Thymus (tissue), 11 donors: ENCODE measurements at regions not wholly inside any gene's neighbourhood (a gene's known extent, or its start where the extent isn't known, plus 50 kb on each side); places are given as distances from the start of the nearest gene placed in this dataset.
"Not testable (repeated sequence)": the region's sequence is repeated elsewhere in the genome, so short reads cannot be mapped to it uniquely, and the experiment has no call there.

Source experiments
- DNase-seq, 9 donors: peaks; one replicate each; pipeline ENCODE4 v3.0.0-alpha.2; 2013; ENCODE audit warnings: low spot score in 9 of 9, low read depth in 6 of 9, missing footprints in 1 of 9
- H3K27ac ChIP-seq, 2 donors: one replicate each; pipeline ENCODE4 v1.5.1; 2013; ENCODE audit warnings: control low read depth in 1 of 2, low read depth in 1 of 2, low read length in 1 of 2, mild to moderate bottlenecking in 1 of 2, moderate library complexity in 1 of 2
- H3K27me3 ChIP-seq, 2 donors: one replicate each; pipeline ENCODE4 v1.5.1; 2013; ENCODE audit warnings: low read length in 1 of 2; ENCODE audit not compliant: control insufficient read depth in 2 of 2, insufficient read depth in 1 of 2
- H3K36me3 ChIP-seq, 2 donors: one replicate each; pipeline ENCODE4 v1.5.1; 2013; ENCODE audit warnings: low read length in 1 of 2, mild to moderate bottlenecking in 1 of 2, moderate library complexity in 1 of 2; ENCODE audit not compliant: control insufficient read depth in 2 of 2, insufficient read depth in 2 of 2
- H3K4me1 ChIP-seq, 2 donors: one replicate each; pipeline ENCODE4 v1.5.1; 2013; ENCODE audit warnings: low read length in 2 of 2; ENCODE audit not compliant: control insufficient read depth in 2 of 2, insufficient read depth in 2 of 2
- H3K4me3 ChIP-seq, 2 donors: one replicate each; pipeline ENCODE4 v1.5.1; 2013; ENCODE audit warnings: low read length in 2 of 2, control low read depth in 1 of 2, mild to moderate bottlenecking in 1 of 2
- H3K9me3 ChIP-seq, 2 donors: one replicate each; pipeline ENCODE4 v1.5.1; 2013; ENCODE audit warnings: low read length in 1 of 2, mild to moderate bottlenecking in 1 of 2; ENCODE audit not compliant: control insufficient read depth in 2 of 2, insufficient read depth in 1 of 2
- WGBS: extraction: QIAGEN DNeasy Blood & Tissue Kit; methylation state at CpG from one replicate; pipeline ENCODE4 v1.1.7; 2013; 5-methylcytosine and 5-hydroxymethylcytosine counted together
- donor health status: healthy.

DNA sequence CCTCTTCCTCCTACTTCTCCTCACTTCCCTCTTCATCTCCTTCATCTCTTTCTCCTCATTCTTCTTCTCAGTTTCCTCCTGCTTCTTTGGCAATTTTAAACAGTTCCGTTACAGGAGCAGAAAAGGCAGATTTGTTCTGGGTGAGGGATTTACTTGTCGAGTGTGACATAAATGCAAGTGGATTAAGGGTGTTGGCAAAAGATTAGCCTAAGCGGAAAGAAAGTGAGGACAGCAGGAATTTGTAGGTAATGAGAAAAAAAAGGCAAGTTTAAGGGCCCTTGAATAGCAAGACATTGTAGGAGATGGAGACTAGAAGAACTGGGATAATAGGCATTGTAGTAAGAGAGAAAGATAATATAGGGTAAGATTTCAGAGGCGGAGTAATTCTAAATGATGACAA lies 841.6 kb downstream of the RAPGEF2 start:
- H3K9me3 ChIP-seq, result no peaks in the 10 kb centered on the region
- H3K36me3 ChIP-seq, result no peaks in the 10 kb centered on the region
- DNase-seq, result no peak
- 93% methylated on average over 4 of the region's 4 CpGs for WGBS
- no peak overlapping the region for H3K4me3 ChIP-seq
- H3K27me3 ChIP-seq, result no peaks in the 10 kb centered on the region
- no peak overlapping the region for H3K27ac ChIP-seq
- no peaks in the 10 kb centered on the region for H3K4me1 ChIP-seq

DNA sequence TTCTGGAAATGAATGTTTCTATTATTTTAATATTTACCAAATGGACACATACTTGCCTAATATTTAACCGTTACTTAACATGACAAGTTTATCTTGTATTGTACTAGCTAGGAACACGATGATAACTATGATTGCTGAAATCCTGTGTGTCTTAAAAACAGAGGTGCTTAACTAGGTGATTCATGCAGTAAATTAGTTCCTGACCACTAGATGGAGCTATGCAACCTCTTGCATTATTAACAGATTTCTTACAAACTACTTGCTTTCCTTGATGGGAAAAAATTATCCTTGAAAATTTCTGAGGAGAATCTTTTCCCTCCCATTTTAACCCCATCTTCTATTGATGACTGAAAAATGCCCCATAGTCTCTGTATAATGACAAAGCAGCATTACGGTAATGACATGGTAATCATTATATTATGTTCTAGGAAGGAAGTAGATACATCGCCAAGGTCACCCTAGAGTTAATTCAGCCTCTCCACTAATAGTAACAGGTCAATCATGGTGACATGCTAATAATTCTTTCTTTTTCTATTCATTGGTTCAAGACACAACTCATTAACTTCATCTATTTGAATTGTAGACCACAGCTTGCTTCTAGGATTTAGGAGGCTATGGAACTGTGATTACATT lies 844.2 kb downstream of the RAPGEF2 start:
- H3K9me3 ChIP-seq, result no peaks in the 10 kb centered on the region
- no peaks in the 10 kb centered on the region for H3K27me3 ChIP-seq
- no peaks in the 10 kb centered on the region for H3K36me3 ChIP-seq
- DNase-seq, result peak in 6 of 9 donors; percentile 1 to 26 (median 2)
- H3K27ac ChIP-seq, result no peak overlapping the region
- WGBS, result 53% methylated on average over 4 of the region's 4 CpGs
- no peaks in the 10 kb centered on the region for H3K4me1 ChIP-seq
- no peak overlapping the region for H3K4me3 ChIP-seq

DNA sequence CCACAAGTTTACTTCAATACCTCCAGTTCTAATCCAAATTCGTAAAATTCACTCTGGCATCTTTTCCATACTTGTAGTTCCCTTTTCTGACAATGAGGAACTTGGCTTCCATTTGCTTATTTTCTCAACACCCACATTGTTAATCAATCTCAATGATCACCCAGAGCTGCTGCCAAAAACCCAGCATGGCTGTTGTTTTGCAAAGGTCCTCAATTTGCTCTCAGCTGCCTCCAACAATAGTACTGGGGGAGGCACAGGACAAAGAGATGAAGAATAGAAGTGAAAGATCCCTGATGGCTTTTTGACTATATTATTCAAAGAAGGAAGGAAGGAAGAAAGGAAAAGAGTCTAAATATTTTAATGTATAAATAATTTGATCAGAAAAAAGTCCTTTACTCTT lies 847.8 kb downstream of the RAPGEF2 start:
- no peaks in the 10 kb centered on the region for H3K27me3 ChIP-seq
- H3K9me3 ChIP-seq, result no peaks in the 10 kb centered on the region
- no peaks in the 10 kb centered on the region for H3K4me1 ChIP-seq
- H3K36me3 ChIP-seq, result no peaks in the 10 kb centered on the region
- H3K27ac ChIP-seq, result no peak overlapping the region
- WGBS, result 49% methylated on average over 1 of the region's 1 CpG
- no peak overlapping the region for H3K4me3 ChIP-seq
- DNase-seq, result no peak

DNA sequence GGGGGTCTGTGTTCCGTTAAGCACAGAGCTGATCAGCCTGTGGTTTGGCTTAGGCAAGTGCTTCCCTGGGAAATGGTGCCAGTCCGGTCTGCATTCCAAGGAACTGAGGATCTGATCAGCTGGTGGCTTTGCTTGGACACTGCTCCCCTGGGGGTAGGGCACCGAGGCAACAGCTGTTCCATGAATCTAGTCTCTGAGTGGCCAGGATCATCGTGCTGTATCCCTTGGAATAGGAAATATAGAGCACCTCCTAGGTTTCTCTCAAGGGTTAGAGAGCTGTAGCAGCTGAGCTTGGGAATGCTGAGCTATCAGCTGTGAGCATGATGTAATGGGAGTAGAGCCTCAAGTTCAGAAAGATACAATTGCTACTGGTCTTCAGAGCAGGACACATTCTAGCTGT lies 863.9 kb downstream of the RAPGEF2 start:
- DNase-seq, result no peak
- no peaks in the 10 kb centered on the region for H3K27me3 ChIP-seq
- H3K9me3 ChIP-seq, result no peaks in the 10 kb centered on the region
- no peaks in the 10 kb centered on the region for H3K36me3 ChIP-seq
- no peak overlapping the region for H3K4me3 ChIP-seq
- 79% methylated on average over 4 of the region's 4 CpGs for WGBS
- no peak overlapping the region for H3K27ac ChIP-seq
- H3K4me1 ChIP-seq, result no peaks in the 10 kb centered on the region

DNA sequence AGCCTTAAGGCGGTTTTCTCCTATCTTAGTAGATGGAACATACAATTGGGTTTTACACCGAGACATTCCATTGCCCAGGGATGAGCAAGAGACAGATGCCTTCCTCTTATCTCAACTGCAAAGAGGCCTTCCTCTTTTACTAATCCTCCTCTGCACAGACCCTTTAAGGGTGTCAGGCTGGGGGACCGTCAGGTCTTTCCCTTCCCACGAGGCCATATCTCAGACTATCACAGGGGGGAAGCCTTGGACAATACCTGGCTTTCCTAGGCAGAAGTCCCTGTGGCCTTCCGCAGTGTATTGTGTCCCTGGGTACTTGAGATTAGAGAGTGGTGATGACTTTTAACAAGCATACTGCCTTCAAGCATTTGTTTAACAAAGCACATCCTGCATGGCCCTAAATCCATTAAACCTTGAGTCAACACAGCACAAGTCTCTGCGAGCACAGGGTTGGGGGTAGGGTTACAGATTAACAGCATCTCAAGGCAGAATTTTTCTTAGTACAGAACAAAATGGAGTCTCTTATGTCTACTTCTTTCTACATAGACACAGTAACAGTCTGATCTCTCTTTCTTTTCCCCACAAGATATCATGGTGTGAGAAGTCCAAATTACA lies 874.1 kb downstream of the RAPGEF2 start:
- not testable (repeated sequence) for DNase-seq
- WGBS, result 49% methylated on average over 6 of the region's 6 CpGs

DNA sequence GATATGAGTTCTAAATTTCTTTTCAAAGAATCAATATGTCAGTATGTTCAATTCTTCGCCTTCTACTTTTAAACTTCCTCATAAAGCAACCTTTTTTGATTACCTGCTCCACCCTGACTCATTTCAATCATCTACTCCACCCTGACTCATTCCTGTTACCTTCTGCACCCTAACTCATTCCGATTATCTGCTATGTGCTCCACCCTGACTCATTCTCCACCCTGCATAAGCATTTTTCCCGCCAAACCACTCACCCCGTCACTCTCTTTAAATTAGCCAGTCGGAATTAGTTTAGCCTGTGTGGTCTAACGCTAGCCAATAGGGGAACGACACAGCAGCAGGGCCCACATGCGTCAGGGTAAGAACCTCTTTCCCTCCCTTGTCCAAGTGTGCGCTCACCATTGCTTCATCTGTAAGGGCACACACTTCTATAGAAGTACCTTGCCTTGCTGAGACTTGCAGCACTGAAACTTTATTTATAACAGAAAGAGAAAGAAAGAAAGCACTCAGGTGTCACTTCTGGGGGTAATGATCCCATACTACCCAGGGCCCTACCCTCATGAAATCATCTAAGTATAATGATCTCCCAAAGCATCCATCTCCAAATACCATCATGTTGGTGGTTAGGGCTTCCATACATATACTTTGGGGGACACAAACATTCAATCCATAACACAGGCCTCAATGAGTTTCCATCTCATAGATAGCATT lies 875.2 kb downstream of the RAPGEF2 start:
- no peaks in the 10 kb centered on the region for H3K9me3 ChIP-seq
- H3K27ac ChIP-seq, result no peak overlapping the region
- no peak for DNase-seq
- WGBS, result 91% methylated on average over 9 of the region's 9 CpGs
- H3K4me1 ChIP-seq, result no peaks in the 10 kb centered on the region
- no peaks in the 10 kb centered on the region for H3K27me3 ChIP-seq
- H3K36me3 ChIP-seq, result no peaks in the 10 kb centered on the region
- no peak overlapping the region for H3K4me3 ChIP-seq

More for the DNA sequence above, 874.1 kb downstream of the RAPGEF2 start:
- H3K36me3 ChIP-seq, H3K4me1 ChIP-seq, H3K4me3 ChIP-seq, H3K9me3 ChIP-seq, H3K27me3 ChIP-seq, H3K27ac ChIP-seq: not testable (repeated sequence)

DNA sequence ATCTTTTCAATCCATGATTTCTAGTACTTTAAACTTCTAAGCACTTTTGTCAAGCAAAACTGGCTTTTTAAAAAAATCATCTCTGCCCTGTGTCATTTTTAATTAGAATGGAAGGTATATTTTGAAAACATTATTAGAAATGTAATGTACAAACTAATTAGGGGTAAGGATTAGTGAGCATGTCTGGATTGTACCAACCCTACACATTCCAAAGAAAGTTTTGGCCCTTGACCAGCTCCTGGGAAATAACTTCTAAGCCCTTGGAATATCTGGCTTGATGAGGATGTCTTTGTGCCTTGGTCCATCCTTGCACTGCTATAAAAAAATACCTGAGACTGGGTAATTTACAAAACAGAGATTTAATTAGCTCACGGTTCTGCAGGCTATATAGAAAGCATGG lies 876.5 kb downstream of the RAPGEF2 start:
- no peak overlapping the region for H3K4me3 ChIP-seq
- H3K4me1 ChIP-seq, result no peaks in the 10 kb centered on the region
- H3K36me3 ChIP-seq, result no peaks in the 10 kb centered on the region
- H3K27ac ChIP-seq, result no peak overlapping the region
- H3K9me3 ChIP-seq, result no peaks in the 10 kb centered on the region
- H3K27me3 ChIP-seq, result no peaks in the 10 kb centered on the region
- WGBS, result 93% methylated on average over 1 of the region's 1 CpG
- DNase-seq, result no peak

DNA sequence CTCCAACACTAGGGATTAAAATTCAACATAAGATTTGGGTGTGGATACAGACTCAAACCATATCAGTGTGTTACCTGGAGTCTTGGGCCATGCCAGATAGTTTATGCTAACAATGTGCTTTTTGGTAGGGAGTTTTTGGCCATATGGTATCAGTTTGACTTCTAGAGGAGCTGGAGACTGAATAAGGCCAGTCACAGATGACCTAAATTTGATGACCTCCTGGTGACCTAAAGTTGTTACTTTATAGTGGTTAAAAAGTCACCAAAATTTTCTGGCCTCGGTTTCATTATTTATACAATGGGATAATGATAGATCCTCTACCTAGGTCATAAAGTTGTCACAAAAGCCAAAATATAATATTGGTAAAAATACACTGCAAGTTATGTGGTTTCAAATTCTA lies 877.1 kb downstream of the RAPGEF2 start:
- no peaks in the 10 kb centered on the region for H3K4me1 ChIP-seq
- no peak for DNase-seq
- H3K27ac ChIP-seq, result no peak overlapping the region
- 90% methylated on average over 1 of the region's 1 CpG for WGBS
- no peak overlapping the region for H3K4me3 ChIP-seq
- H3K36me3 ChIP-seq, result no peaks in the 10 kb centered on the region
- no peaks in the 10 kb centered on the region for H3K27me3 ChIP-seq
- no peaks in the 10 kb centered on the region for H3K9me3 ChIP-seq

DNA sequence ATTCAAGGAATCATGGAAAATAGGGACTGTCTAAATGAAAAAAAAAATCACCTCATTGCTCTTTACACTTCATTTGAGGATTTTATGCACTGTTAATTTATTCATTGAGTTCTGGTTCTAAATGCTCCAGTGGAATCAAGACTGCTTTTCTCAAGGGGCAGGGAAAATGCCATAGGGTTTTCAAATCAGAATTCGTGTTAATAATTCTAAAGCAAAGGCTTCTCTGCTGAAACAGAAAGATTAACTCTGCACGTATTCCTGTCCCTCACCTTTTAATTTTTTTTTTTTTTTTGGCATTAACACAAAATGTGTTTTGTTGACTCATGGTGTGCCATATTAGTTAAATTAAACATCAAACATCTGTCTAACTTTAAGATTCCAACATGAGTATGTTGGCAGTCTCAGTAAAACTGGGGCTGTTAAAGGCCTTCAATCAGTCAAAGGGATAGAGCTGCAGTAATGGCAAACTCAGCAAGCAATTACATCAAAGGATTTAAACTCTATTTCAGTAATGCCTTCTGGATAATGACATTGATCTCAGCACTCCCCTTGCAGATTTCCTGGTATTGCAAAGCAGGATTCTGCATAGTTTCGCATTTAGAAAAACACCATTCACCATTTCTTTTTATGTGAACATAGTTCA lies 878.1 kb downstream of the RAPGEF2 start:
- no peak for DNase-seq
- no peak overlapping the region for H3K4me3 ChIP-seq
- 89% methylated on average over 3 of the region's 3 CpGs for WGBS

More for the DNA sequence above, 878.1 kb downstream of the RAPGEF2 start:
- Histone ChIP-seq H3K9me3 (no peaks in the 10 kb centered on the region), H3K36me3 (no peaks in the 10 kb centered on the region), H3K27ac (no peak overlapping the region), H3K27me3 (no peaks in the 10 kb centered on the region), H3K4me1 (no peaks in the 10 kb centered on the region)
